HCT116 (cell line): ENCODE measurements at regions not wholly inside any gene's neighbourhood (a gene's known extent, or its start where the extent isn't known, plus 50 kb on each side); places are given as distances from the start of the nearest gene placed in this dataset.

Experiments used
- ATAC-seq: fragments of 200-7000 bp; cut with Tn5 transposase; 2 replicates; pipeline ENCODE4 v1.9.1; 2020; ENCODE audit warnings: mild to moderate bottlenecking, moderate library complexity
- BruUV-seq: library from RNA; stranded (reverse); fragments of 400-500 nt; replicated peaks from 2 replicates; lab custom pipeline; 2021; lab: Mats Ljungman, UMichigan
- CTCF ChIA-PET: fragments of 300-600 bp; sonication (Branson Sonifier 250); formaldehyde crosslinking; loops from one replicate; lab custom pipeline; 2021; ENCODE audit warnings: antibody characterized with exemption; lab: Charles Lee
- POLR2A ChIA-PET: fragments of 300-600, 350-600 bp; sonication (Branson Sonifier 250); formaldehyde crosslinking; loops from one replicate; lab custom pipeline; 2021; ENCODE audit warnings: antibody characterized with exemption; lab: Charles Lee
- RAD21 ChIA-PET, 2 experiments: fragments of 300-600 bp; sonication (Branson Sonifier 250); formaldehyde crosslinking; loops; one replicate each; lab custom pipeline; 2023; ENCODE audit warnings: low total read pairs in 2 of 2; ENCODE audit not compliant: uncharacterized antibody in 2 of 2, unreplicated experiment in 2 of 2, low non-redundant PET in 1 of 2; lab: Charles Lee
- DNase-seq: peaks from one replicate; pipeline ENCODE4 v3.0.0-alpha.2; 2010; ENCODE audit warnings: low read depth, low spot score
- H2AFZ ChIP-seq: fragments of 200-600 bp; shearing (Covaris generic), sonication (generic); 2 replicates; pipeline ENCODE4 v1.6.1; 2017; ENCODE audit warnings: low read depth, mixed run types, mixed read lengths, antibody characterized with exemption, low read length; ENCODE audit not compliant: poor library complexity, severe bottlenecking
- H3K27ac ChIP-seq: 2 replicates; pipeline ENCODE4 v1.5.1; 2012; ENCODE audit warnings: low read depth, low read length
- H3K27me3 ChIP-seq: fragments of 200-600 bp; sonication (generic); 2 replicates; pipeline ENCODE4 v1.6.1; 2016; ENCODE audit warnings: mixed run types, low read length, mixed read lengths; ENCODE audit not compliant: insufficient read depth
- H3K36me3 ChIP-seq, 2 experiments: fragments of 200-500 bp in 1 of 2; fragments of 200-600 bp in 1 of 2; sonication (Bioruptor generic) in 1 of 2; sonication (generic) in 1 of 2; 2 replicates each; pipeline versions ENCODE4 v1.5.1 to v1.6.1; 2014 to 2016; ENCODE audit warnings: low read length in 2 of 2, inconsistent platforms in 1 of 2, mixed read lengths in 1 of 2, mixed run types in 1 of 2; ENCODE audit not compliant: insufficient read depth in 2 of 2, control insufficient read depth in 1 of 2
- H3K4me1 ChIP-seq, 2 experiments: fragments of 200-600 bp in 1 of 2; sonication (generic) in 1 of 2; 2 replicates each; pipeline versions ENCODE4 v1.5.1 to v1.6.1; 2012 to 2017; ENCODE audit warnings: low read length in 2 of 2, inconsistent platforms in 1 of 2, mild to moderate bottlenecking in 1 of 2, mixed read lengths in 1 of 2, mixed run types in 1 of 2, moderate library complexity in 1 of 2; ENCODE audit not compliant: insufficient read depth in 2 of 2, control insufficient read depth in 1 of 2
- H3K4me2 ChIP-seq: fragments of 200-600 bp; sonication (generic); 2 replicates; pipeline ENCODE4 v1.6.1; 2017; ENCODE audit warnings: mixed run types, low read length, mixed read lengths
- H3K4me3 ChIP-seq, 2 experiments: fragments of 200-600 bp in 1 of 2; sonication (generic) in 1 of 2; replicated peaks in 1 of 2; 2 replicates each; pipeline ENCODE4 v1.5.1; 2011 to 2016; ENCODE audit warnings: low read length in 2 of 2, control low read depth in 1 of 2, low read depth in 1 of 2, mild to moderate bottlenecking in 1 of 2, mixed read lengths in 1 of 2, mixed run types in 1 of 2
- H3K79me2 ChIP-seq: fragments of 200-600 bp; sonication (generic); 2 replicates; pipeline ENCODE4 v1.6.1; 2017; ENCODE audit warnings: mild to moderate bottlenecking, mixed run types, low read length, moderate library complexity, mixed read lengths; ENCODE audit not compliant: insufficient read depth
- H3K9ac ChIP-seq: fragments of 200-600 bp; sonication (generic); 2 replicates; pipeline ENCODE4 v1.6.1; 2016; ENCODE audit warnings: low read length, mixed read lengths
- H3K9me2 ChIP-seq: fragments of 200-600 bp; sonication (generic), shearing (Covaris generic); 2 replicates; pipeline ENCODE4 v1.6.1; 2017; ENCODE audit warnings: mixed run types, mild to moderate bottlenecking, moderate library complexity; ENCODE audit not compliant: insufficient read depth
- H3K9me3 ChIP-seq, 2 experiments: fragments of 200-500 bp in 1 of 2; fragments of 200-600 bp in 1 of 2; sonication (Bioruptor generic) in 1 of 2; sonication (generic) in 1 of 2; 2 replicates each; pipeline ENCODE4 v1.6.1; 2014 to 2017; ENCODE audit warnings: low read length in 2 of 2, mixed read lengths in 2 of 2, inconsistent platforms in 1 of 2, low read depth in 1 of 2, mild to moderate bottlenecking in 1 of 2, mixed run types in 1 of 2, moderate library complexity in 1 of 2; ENCODE audit not compliant: control insufficient read depth in 1 of 2, insufficient read depth in 1 of 2
- H4K20me1 ChIP-seq: fragments of 200-600 bp; sonication (generic), shearing (Covaris generic); 2 replicates; pipeline ENCODE4 v1.6.1; 2017; ENCODE audit warnings: mixed run types, mild to moderate bottlenecking, moderate library complexity; ENCODE audit not compliant: insufficient read depth
- CEBPB ChIP-seq: IDR thresholded peaks from 2 replicates; pipeline ENCODE4 v1.6.1; 2012; ENCODE audit warnings: low read depth
- CTCF ChIP-seq, 3 experiments: fragments of 200-600 bp in 1 of 3; sonication (generic) in 1 of 3; IDR thresholded peaks in 2 of 3; conservative IDR thresholded peaks in 1 of 3; 2 replicates each; pipeline ENCODE4 v1.5.1; 2012 to 2017; ENCODE audit warnings: low read depth in 2 of 3, low read length in 2 of 3, antibody characterized with exemption in 1 of 3, borderline replicate concordance in 1 of 3, control low read depth in 1 of 3, mild to moderate bottlenecking in 1 of 3, mixed read lengths in 1 of 3, mixed run types in 1 of 3, moderate library complexity in 1 of 3; ENCODE audit not compliant: insufficient read depth in 1 of 3
- EZH2 ChIP-seq: fragments of 200-600 bp; sonication (generic); IDR thresholded peaks from 2 replicates; pipeline ENCODE4 v1.6.1; 2017; ENCODE audit warnings: antibody characterized with exemption, mixed run types
- RAD21 ChIP-seq: IDR thresholded peaks from 2 replicates; pipeline ENCODE4 v1.6.1; 2012; ENCODE audit warnings: low read depth, mild to moderate bottlenecking
- SP1 ChIP-seq: IDR thresholded peaks from 2 replicates; pipeline ENCODE4 v1.6.1; 2012; ENCODE audit warnings: low read depth
- SRF ChIP-seq: IDR thresholded peaks from 2 replicates; pipeline ENCODE4 v1.6.1; 2012; ENCODE audit warnings: low read depth
- ZBTB33 ChIP-seq: IDR thresholded peaks from 2 replicates; pipeline ENCODE4 v1.6.1; 2011; ENCODE audit warnings: mild to moderate bottlenecking, low read length, moderate library complexity; ENCODE audit not compliant: insufficient replicate concordance; ENCODE audit errors: extremely low read depth
- intact Hi-C: fragments of 100-400 bp; cut with micrococcal nuclease; formaldehyde crosslinking; loops from 2 replicates; pipeline ENCODE4 v1.10.0; 2022

GRCh38 chr16:64627781-64628180 lies 494.1 kb downstream of the CDH11 start:
- ATAC-seq (no peak), DNase-seq (no peak)
- H3K27me3 ChIP-seq = no peaks in the 10 kb centered on the region
- H2AFZ ChIP-seq = no peak overlapping the region
- H3K9ac ChIP-seq = no peak overlapping the region
- no peak overlapping the region for H3K27ac ChIP-seq
- H3K4me2 ChIP-seq = no peak overlapping the region
- no peaks in the 10 kb centered on the region for H3K36me3 ChIP-seq
- H3K4me3 ChIP-seq = no peak overlapping the region
- H4K20me1 ChIP-seq = no peaks in the 10 kb centered on the region
- H3K9me2 ChIP-seq = no peaks in the 10 kb centered on the region
- H3K4me1 ChIP-seq = no peaks in the 10 kb centered on the region
- intact Hi-C loops = no loop called here
- peaks cover 4 to 34% of the 10 kb centered on the region in 2 experiments; a peak in 2 of 4 replicates for H3K9me3 ChIP-seq
- no peaks in the 10 kb centered on the region for H3K79me2 ChIP-seq
- CTCF ChIA-PET = no interaction called here
- RAD21 ChIA-PET = no interaction called here
- BruUV-seq = no TSS peak
- POLR2A ChIA-PET = no interaction called here
- TF ChIP-seq RAD21 = no peak

DNA sequence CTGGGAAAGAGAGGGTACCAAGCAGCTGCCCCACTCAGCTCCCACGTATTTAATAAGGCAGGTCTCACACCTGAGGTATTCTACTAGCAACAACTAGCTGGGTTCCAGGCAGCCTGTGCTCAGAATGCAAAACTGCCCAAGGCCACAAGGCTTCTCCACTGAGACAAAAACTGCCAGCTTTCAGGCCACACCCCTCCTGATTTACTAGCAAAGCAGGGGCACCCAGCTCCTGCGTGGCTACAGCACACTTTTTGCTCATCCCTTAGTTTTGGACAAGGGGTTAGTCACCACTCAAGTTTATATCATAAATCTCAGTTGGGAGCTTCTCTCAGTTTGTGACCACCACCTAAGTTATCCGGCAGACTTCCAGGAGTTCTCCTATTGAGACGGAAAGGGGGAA lies 494.6 kb downstream of the CDH11 start:
- no peak for ATAC-seq
- Histone ChIP-seq H2AFZ (no peak overlapping the region), H3K9me2 (no peaks in the 10 kb centered on the region), H3K4me2 (no peak overlapping the region), H3K4me1 (no peaks in the 10 kb centered on the region), H3K27ac (no peak overlapping the region), H3K27me3 (no peaks in the 10 kb centered on the region)
- BruUV-seq = no TSS peak
- CTCF ChIA-PET = no interaction called here
- intact Hi-C loops = no loop called here
- no peak for TF ChIP-seq RAD21
- TF ChIP-seq CEBPB = no peak
- TF ChIP-seq, all 23 proteins: peak for 0
- Histone ChIP-seq H3K36me3 (no peaks in the 10 kb centered on the region), H3K9me3 (peaks cover 4 to 34% of the 10 kb centered on the region in 2 experiments; a peak in 2 of 4 replicates), H3K9ac (no peak overlapping the region), H4K20me1 (no peaks in the 10 kb centered on the region), H3K4me3 (no peak overlapping the region), H3K79me2 (no peaks in the 10 kb centered on the region)
- ChIA-PET RAD21 (no interaction called here), POLR2A (no interaction called here)
- no peak for DNase-seq

DNA sequence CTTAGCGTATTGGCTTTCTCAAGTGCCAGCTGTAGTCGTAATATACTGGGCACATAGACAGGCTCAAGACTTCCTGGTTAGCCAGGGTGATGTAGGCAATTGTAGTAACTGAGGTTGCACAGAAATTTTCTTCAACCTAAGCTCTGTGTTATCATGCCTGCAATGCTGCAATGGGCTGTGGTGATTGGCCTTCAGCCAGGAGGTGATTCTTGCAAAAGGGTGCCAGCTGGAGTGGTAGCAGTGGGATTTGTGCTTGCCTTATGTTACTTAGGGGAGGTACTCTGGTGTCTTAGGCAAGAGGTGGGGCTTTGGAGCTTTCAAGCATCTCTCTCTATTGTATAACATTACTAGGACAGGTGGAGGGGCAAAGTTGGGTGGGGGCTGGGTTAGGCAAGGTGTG lies 495.1 kb downstream of the CDH11 start:
- no TSS peak for BruUV-seq
- Histone ChIP-seq H3K27me3 (no peaks in the 10 kb centered on the region), H3K4me2 (no peak overlapping the region), H3K4me3 (no peak overlapping the region), H3K9ac (no peak overlapping the region), H4K20me1 (no peaks in the 10 kb centered on the region), H3K9me3 (peaks cover 4 to 34% of the 10 kb centered on the region in 2 experiments; a peak in 2 of 4 replicates), H3K9me2 (no peaks in the 10 kb centered on the region), H3K79me2 (no peaks in the 10 kb centered on the region), H3K36me3 (no peaks in the 10 kb centered on the region), H2AFZ (no peak overlapping the region), H3K27ac (no peak overlapping the region), H3K4me1 (no peaks in the 10 kb centered on the region)
- TF ChIP-seq EZH2 = no peak
- TF ChIP-seq CEBPB = no peak
- no peak for TF ChIP-seq SRF
- TF ChIP-seq SP1 = no peak
- no peak for TF ChIP-seq ZBTB33
- no peak for TF ChIP-seq CTCF (IDR thresholded peaks at IDR 0.05 in 2 of 3, conservative IDR thresholded peaks at IDR 0.05 in 1 of 3; ENCODE audit: borderline replicate concordance in 1 of 3, insufficient read depth in 1 of 3, low read depth in 2 of 3, low read length in 2 of 3)
- DNase-seq (no peak), ATAC-seq (no peak)
- ChIA-PET RAD21 (no interaction called here), CTCF (no interaction called here), POLR2A (no interaction called here)
- intact Hi-C loops = no loop called here
